ENCODE measurements at regions not wholly inside any gene's neighbourhood (a gene's known extent, or its start where the extent isn't known, plus 50 kb on each side); places are given as distances from the start of the nearest gene placed in this dataset.

DNA sequence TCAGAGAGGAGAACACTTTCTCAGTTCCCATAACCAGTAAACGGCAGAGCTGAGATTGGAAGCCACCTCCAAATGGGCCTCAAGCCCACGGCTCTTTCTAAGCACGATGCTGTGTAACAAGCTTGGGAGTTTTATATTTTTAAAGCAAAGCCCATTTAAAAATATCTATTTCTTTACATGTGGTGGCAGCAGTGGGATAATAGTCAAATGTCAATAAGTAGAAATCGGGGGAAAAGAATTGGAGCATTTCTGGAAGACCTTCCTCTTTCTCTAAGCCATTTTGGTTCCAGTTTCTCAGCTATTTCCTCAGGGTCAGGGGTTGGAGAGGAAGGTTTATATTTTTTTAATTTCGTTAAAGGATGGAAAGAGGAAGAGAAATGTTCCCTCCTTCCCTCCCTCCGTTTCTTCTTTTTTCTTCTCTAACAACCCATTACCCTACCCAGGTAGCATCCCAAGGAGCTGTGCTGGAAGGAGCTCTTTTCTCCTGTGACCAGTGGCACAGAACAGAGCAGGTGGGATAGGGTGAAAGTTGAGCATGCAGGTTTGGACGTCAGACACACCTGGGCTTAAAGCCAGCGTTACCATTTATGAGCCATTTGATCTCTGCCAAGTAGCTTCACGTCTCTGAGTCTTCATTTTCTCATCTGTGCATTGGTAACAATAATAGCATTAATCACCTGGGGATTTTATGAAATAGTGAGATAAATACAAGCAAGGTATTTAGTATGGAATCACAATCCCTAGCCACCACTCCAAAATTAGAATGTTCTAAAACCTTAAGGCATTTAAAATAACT, 515.7 kb downstream of the RPS24 start:
- POLR2A ChIA-PET, result no interaction called here
- no TSS peak for BruUV-seq (replicated peaks)
- no peak overlapping the region for H3K4me2 ChIP-seq (ENCODE audit: low read length)

More for the DNA sequence above, 515.7 kb downstream of the RPS24 start:
- Histone ChIP-seq H3K4me1 (ENCODE audit: control insufficient read depth in 1 of 2, insufficient read depth in 2 of 2, low read length in 2 of 2) (no peaks in the 10 kb centered on the region), H3K79me2 (ENCODE audit: insufficient read depth, low read length) (no peaks in the 10 kb centered on the region), H2AFZ (ENCODE audit: low read depth, low read length, poor library complexity, severe bottlenecking) (no peak overlapping the region), H3K27ac (ENCODE audit: low read depth, low read length) (no peak overlapping the region), H4K20me1 (ENCODE audit: insufficient read depth) (no peaks in the 10 kb centered on the region), H3K9ac (ENCODE audit: low read length) (no peak overlapping the region), H3K27me3 (ENCODE audit: insufficient read depth, low read length) (peaks cover 19% of the 10 kb centered on the region; the same call in 1 of the 2 replicates), H3K4me3 (replicated peaks in 1 of 2; ENCODE audit: low read depth in 1 of 2, low read length in 2 of 2) (no peak overlapping the region), H3K36me3 (ENCODE audit: control insufficient read depth in 1 of 2, insufficient read depth in 2 of 2, low read length in 2 of 2) (no peaks in the 10 kb centered on the region), H3K9me3 (ENCODE audit: control insufficient read depth in 1 of 2, insufficient read depth in 1 of 2, low read depth in 1 of 2, low read length in 2 of 2) (no peaks in the 10 kb centered on the region), H3K9me2 (ENCODE audit: insufficient read depth) (no peaks in the 10 kb centered on the region)
- CTCF ChIA-PET, result no interaction called here
- DNase-seq (ENCODE audit: low read depth, low spot score), result no peak
- intact Hi-C loops (cut with micrococcal nuclease), result no loop called here
- ATAC-seq, result no peak
- TF ChIP-seq ZFX (IDR thresholded peaks at IDR 0.05) (no peak), SIN3A (IDR thresholded peaks at IDR 0.05; ENCODE audit: low read depth) (no peak), ZNF274 (IDR thresholded peaks at IDR 0.05; ENCODE audit: low read depth, low read length) (no peak), EGR1 (IDR thresholded peaks at IDR 0.05; ENCODE audit: low read depth) (no peak), POLR2A (IDR thresholded peaks at IDR 0.05; ENCODE audit: borderline replicate concordance, extremely low read depth, insufficient read depth, insufficient read length) (no peak), ELF1 (IDR thresholded peaks at IDR 0.05; ENCODE audit: borderline replicate concordance, low read depth) (no peak), SP1 (IDR thresholded peaks at IDR 0.05; ENCODE audit: low read depth) (no peak), MAX (IDR thresholded peaks at IDR 0.05) (no peak), CBX3 (IDR thresholded peaks at IDR 0.05; ENCODE audit: low read depth) (no peak), CEBPB (IDR thresholded peaks at IDR 0.05; ENCODE audit: low read depth) (no peak), YY1 (IDR thresholded peaks at IDR 0.05; ENCODE audit: extremely low read depth, insufficient replicate concordance, low read depth, low read length) (no peak), TCF7L2 (IDR thresholded peaks at IDR 0.05; ENCODE audit: borderline replicate concordance, extremely low read depth, insufficient read depth, insufficient read length) (no peak), FOSL1 (IDR thresholded peaks at IDR 0.05; ENCODE audit: low read depth) (no peak), POLR2AphosphoS5 (IDR thresholded peaks at IDR 0.05; ENCODE audit: low read depth, low read length) (no peak)
- TF ChIP-seq, protein P1, sequence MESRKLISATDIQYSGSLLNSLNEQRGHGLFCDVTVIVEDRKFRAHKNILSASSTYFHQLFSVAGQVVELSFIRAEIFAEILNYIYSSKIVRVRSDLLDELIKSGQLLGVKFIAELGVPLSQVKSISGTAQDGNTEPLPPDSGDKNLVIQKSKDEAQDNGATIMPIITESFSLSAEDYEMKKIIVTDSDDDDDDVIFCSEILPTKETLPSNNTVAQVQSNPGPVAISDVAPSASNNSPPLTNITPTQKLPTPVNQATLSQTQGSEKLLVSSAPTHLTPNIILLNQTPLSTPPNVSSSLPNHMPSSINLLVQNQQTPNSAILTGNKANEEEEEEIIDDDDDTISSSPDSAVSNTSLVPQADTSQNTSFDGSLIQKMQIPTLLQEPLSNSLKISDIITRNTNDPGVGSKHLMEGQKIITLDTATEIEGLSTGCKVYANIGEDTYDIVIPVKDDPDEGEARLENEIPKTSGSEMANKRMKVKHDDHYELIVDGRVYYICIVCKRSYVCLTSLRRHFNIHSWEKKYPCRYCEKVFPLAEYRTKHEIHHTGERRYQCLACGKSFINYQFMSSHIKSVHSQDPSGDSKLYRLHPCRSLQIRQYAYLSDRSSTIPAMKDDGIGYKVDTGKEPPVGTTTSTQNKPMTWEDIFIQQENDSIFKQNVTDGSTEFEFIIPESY (IDR thresholded peaks at IDR 0.05; ENCODE audit: extremely low read depth, insufficient replicate concordance, low read length), result no peak
- TF ChIP-seq, protein P2, sequence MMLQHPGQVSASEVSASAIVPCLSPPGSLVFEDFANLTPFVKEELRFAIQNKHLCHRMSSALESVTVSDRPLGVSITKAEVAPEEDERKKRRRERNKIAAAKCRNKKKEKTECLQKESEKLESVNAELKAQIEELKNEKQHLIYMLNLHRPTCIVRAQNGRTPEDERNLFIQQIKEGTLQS (IDR thresholded peaks at IDR 0.05), result no peak
- RAD21 ChIA-PET (ENCODE audit: low non-redundant PET in 1 of 2, low total read pairs in 2 of 2, uncharacterized antibody in 2 of 2, unreplicated experiment in 2 of 2), result no interaction called here

All from HCT116 (cell line).